NOMO-1 (cell line): ENCODE measurements at regions not wholly inside any gene's neighbourhood (a gene's known extent, or its start where the extent isn't known, plus 50 kb on each side); places are given as distances from the start of the nearest gene placed in this dataset.

Source experiments
- DNase-seq, 2 experiments: peaks; one replicate each; lab custom pipeline; 2025; ENCODE audit not compliant: unreplicated experiment in 2 of 2; lab: John Stamatoyannopoulos, UW

DNA sequence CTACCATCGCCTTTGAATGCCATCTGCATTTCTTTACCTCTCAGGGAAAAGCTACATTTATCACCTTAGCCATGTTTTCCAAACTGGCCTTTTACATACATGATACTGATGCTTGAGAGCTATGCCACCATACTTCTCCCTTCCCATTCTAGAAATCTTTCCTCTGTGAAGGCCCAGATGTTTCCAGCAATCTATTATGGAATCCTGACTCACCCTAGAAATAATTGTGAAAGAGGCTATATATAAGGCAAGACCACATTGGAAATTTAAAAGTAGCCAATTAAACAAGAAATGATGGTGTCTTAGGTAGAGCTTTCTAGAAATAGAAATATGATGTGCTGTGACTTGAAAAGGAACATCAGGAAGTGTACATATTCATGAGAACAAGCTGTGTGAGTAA lies 389.7 kb downstream of the INHBA start:
- DNase-seq = no peak

- DNase-seq = no peak
Observed at GRCh38 chr7:41312235-41312634, 390.7 kb downstream of the INHBA start.

DNA sequence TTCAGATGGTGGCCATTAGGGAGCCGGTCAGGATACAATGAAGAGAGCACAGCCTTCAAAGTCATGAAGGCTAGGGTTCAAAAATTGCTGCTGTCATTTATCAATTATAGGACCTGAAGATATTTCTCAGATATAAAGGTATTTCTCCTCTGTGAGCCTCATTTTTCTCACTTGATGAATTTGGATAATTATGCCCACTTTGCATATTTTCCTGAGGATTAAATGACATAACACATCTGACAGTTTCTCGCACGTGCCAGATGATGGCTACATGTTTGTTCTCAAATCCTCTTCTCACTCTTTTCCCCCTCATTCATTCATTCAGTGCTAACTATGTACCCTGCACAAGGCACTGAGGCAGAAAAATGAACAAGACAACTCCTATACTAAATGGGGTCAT lies 391.6 kb downstream of the INHBA start:
- DNase-seq = no peak

DNA sequence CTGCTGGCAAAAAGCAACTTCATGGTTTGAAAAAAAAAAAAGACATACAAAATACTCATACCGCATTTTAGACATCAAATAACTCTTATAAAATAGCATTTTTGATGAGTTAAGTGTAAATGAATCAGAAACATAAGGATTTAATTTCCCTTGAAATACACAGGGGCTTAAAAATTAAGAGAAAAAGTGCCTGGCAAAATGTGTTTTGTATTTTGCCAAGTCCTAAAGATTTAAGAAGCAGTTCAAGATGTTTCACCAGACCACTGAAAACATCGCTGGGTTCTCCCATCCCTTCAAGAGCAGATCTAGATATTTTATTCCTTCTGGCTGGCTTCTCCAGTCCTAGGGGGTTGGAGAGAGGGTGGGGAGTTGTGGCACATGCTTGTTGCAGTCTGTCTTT lies 396.4 kb downstream of the INHBA start:
- DNase-seq = no peak

- no peak for DNase-seq
Observed at GRCh38 chr7:41305001-41305400, 397.9 kb downstream of the INHBA start.

DNA sequence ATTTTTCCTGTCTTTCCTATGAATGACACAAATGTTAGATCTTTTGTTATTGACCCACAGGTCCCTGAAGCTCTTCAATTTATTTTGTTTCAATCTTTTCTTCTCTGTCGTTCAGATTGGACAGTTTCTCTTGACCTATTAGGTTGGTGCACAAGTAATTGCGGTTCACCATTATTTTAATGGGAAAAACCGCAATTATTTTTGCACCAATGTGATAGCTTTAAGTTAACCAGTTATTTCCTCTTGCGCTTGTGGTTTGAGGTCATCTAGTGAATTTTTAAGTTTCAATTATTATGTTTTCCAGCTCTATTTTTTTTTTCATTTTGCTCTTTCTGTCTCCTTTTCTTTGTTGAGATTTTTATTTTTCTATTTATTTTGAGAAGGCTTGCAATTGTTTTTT lies 399.2 kb downstream of the INHBA start:
- DNase-seq = no peak

DNA sequence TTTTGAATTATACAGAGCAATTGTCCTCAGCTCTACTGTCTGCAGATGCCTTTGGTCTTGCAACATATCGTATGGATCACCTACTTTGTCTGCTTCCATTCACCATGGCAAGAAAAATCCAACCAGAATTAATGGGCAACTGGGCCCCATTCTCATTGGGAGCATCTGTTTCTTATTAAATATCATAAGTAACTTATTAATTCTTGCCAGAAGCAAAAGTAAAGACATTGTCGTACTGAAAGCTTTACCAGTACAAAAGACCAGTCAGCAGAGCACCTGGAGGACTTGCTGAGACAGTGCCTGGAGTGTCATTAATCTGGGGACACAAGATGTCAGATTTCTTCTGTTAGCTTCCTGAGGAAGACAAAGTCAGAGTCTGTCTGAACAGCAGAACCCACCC lies 404.5 kb downstream of the INHBA start:
- no peak for DNase-seq

GRCh38 chr7:41297166-41297565 lies 405.7 kb downstream of the INHBA start:
- no peak for DNase-seq

GRCh38 chr7:41295455-41295815 lies 407.5 kb downstream of the INHBA start:
- DNase-seq = no peak

DNA sequence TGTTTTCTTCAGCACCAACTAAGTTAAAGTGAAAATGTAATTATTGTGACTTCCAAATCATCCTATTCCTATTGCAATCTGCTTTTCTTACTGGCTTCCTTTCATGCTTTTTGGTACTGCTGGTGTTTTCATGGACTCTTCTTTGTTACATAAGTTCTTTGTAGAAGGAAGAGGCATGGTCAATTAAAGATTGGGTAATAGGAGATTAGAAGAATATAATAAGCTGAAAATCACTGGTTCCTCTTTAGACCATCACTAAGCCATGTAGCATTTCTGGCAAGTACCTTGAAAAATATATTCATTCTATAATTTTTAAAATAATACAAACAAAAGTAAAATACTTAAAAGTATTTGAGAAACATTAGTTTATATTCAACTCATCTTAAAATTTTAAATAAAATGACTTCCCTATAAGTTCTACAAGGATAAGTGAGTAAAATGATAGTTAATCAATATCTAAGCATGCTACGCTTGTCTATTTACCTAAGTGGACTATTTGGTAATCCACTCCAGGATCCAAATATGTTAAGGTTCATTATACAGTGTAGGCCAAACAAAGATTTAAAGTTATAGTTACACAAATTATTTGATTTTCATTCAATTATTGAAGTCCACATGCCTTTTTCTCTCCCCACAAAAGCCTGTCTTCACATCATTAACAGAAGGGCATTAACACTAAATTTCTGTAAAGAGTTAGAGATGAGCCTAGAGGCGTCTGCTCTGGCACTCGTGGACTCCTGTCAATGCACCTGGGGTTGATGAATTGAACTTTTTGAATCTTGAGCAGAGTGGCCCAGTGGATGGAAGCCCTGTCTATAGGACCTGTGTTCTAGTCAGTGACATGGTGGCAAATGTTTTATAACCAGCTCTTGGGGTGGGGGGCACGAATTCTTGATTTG lies 408.1 kb downstream of the INHBA start:
- DNase-seq = peak; percentile 36 to 88

DNA sequence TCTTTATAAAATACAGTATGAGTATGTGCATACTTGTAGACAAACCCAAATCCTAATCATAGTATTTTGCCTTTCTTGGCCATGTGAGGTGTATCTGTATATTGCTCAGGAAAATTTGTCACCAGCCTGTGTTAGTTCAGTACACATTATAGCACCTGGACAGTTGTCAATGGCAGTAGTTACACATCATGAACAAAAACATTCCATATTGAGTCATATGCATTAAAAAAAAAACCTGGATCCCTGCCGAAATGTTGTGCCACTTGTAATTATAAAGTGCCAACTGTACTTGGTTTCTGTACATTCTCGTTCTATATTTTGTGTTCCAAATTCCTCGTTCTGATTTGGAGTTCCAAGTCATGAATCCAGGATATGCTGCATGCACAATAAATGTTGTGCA lies 410.4 kb downstream of the INHBA start:
- DNase-seq = no peak

GRCh38 chr7:41287559-41288335 lies 415.1 kb downstream of the INHBA start:
- DNase-seq = no peak

DNA sequence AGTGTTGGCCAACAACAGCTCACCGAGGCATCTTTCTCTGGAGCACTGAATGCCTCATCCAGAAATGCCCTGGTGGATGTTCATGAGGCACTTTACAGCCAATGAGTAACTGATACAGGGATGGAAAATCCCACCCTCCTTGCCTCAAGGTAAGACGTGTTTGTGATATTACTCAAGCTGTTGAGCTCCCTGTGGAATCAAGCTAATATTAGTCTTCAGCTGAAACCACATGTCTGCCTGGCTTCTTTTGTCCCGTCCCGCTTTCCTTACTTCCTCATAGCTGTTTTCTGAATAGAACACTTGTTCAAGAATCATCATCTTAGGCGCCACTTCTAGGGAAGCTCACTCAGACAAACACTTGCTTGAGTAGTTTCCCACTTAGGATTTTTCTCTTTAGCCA lies 422.4 kb downstream of the INHBA start:
- DNase-seq = no peak

DNA sequence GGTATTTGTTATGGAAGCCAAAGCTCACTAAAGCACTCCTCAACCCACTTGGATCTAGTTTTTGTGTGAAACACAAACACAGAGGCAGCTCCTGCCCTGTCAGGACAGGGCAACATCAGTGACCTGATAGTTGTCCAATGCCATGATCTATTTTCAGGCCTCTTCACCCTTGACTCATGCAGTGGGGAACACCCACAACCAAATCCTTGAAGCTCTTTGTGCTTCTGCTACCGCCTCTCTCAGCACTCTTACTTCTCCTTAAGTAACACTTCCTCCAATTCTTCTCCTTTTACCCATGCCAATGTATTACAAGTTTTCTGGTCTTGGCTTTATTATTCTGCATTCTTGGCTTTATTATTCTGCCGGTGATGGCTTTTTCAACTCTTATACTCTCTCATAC lies 425.3 kb downstream of the INHBA start:
- DNase-seq = peak; percentile 22 to 67

DNA sequence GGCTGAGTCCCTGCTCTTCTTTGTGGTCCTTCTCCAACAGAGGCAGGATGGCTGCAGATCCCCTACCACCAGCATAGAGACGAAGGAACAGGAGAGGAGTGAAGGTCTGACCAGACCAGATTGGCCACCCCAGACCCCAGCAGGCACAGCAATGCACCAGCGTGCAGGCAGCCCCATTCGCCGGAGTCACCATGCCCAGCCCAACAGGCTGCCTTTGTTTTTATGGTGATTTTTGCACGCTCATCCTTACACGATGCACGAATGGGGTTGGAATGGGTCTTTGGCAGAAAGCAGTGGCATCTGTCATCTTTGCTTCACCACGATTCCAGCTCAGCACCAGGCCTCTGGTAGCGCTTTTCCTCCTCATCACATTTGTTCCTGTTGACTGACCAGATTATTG lies 427.6 kb downstream of the INHBA start:
- DNase-seq = no peak

- no peak for DNase-seq
Observed at GRCh38 chr7:41274179-41274578, 428.7 kb downstream of the INHBA start.

- DNase-seq = no peak
Observed at GRCh38 chr7:41272664-41273063, 430.2 kb downstream of the INHBA start.

- DNase-seq = peak in 1 of 2 experiments; percentile 50
Observed at GRCh38 chr7:41268878-41269277, 434.0 kb downstream of the INHBA start.

- DNase-seq = no peak
Observed at GRCh38 chr7:41261080-41261479, 441.8 kb downstream of the INHBA start.

GRCh38 chr7:41257660-41258059 lies 445.2 kb downstream of the INHBA start:
- DNase-seq = no peak

DNA sequence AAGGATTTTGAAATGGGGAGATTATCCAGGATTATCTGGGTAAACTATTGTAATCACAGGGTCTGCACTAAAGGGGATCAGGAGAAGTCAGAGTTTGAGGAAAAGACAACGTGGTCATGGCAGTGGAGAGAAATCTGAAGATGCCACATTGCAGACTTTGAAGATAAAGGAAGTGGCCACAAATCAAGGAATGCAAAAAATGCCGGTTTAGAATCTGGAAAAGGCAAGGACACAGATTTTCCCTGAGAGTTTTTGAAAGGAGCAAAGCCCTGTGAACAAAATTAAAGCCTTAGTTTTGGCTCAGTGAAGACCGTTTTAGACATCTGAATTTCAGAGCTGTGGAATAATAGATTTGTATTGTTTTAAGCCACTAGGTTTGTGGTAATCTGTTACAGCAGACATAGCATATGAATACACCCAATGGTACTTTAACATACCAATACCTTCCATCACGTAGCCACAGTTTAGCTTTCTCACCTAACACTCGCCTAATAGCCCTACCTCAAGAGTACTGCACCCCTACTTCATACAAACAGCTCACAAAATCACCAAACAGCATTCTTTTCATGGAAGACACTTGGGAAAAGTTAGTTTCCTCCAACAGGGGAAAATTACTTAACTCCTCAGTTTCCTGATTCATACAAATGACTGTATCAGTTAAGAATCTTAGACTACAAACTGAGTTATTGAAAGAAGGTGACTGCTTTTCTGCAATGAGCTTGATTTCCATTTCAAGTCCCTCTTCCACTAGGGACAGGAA lies 446.5 kb downstream of the INHBA start:
- no peak for DNase-seq
